Progenitor cell of endocrine pancreas (in vitro differentiated cells): ENCODE measurements at regions not wholly inside any gene's neighbourhood (a gene's known extent, or its start where the extent isn't known, plus 50 kb on each side); places are given as distances from the start of the nearest gene placed in this dataset.

Experiments
- DNase-seq: peaks from one replicate; pipeline ENCODE4 v3.0.0; 2021; ENCODE audit warnings: low spot score; ENCODE audit not compliant: unreplicated experiment
- H3K27ac Mint-ChIP-seq: 2 replicates; pipeline ENCODE4 v1.8.0; 2021; ENCODE audit warnings: mild to moderate bottlenecking, moderate library complexity, mixed read lengths
- H3K27me3 Mint-ChIP-seq: 2 replicates; pipeline ENCODE4 v1.8.0; 2021; ENCODE audit warnings: mixed read lengths
- H3K36me3 Mint-ChIP-seq: 2 replicates; pipeline ENCODE4 v1.8.0; 2022; ENCODE audit warnings: mixed read lengths; ENCODE audit not compliant: insufficient read depth
- H3K4me1 Mint-ChIP-seq: 2 replicates; pipeline ENCODE4 v1.8.0; 2021; ENCODE audit warnings: low read depth, mixed read lengths
- H3K4me3 Mint-ChIP-seq: 2 replicates; pipeline ENCODE4 v1.8.0; 2021; ENCODE audit warnings: low read depth, mild to moderate bottlenecking, moderate library complexity, mixed read lengths
- H3K9me3 Mint-ChIP-seq: 2 replicates; pipeline ENCODE4 v1.8.0; 2021; ENCODE audit warnings: low read depth, mixed read lengths
- CTCF ChIP-seq: fragments of 200-600 bp; sonication (generic); IDR thresholded peaks from one replicate; pipeline ENCODE4 v1.5.0; 2021; ENCODE audit warnings: antibody characterized with exemption, mild to moderate bottlenecking; ENCODE audit not compliant: unreplicated experiment

GRCh38 chr2:8511868-8512612, 169.8 kb upstream of the ID2 start:
- peaks cover 2% of the 10 kb centered on the region for H3K36me3 Mint-ChIP-seq
- no peak for TF ChIP-seq CTCF
- H3K27ac Mint-ChIP-seq = no peak overlapping the region
- no peaks in the 10 kb centered on the region for H3K27me3 Mint-ChIP-seq
- H3K4me1 Mint-ChIP-seq = peaks cover 21% of the 10 kb centered on the region
- no peak overlapping the region for H3K4me3 Mint-ChIP-seq
- peaks cover 6% of the 10 kb centered on the region for H3K9me3 Mint-ChIP-seq
- DNase-seq = no peak

GRCh38 chr2:8513601-8514273, 168.1 kb upstream of the ID2 start:
- no peak for TF ChIP-seq CTCF
- no peak overlapping the region for H3K4me3 Mint-ChIP-seq
- peak overlapping the region; percentile 21 for H3K27ac Mint-ChIP-seq
- H3K27me3 Mint-ChIP-seq = no peaks in the 10 kb centered on the region
- no peak for DNase-seq
- H3K9me3 Mint-ChIP-seq = peaks cover 6% of the 10 kb centered on the region
- H3K4me1 Mint-ChIP-seq = peaks cover 25% of the 10 kb centered on the region
- peaks cover 2% of the 10 kb centered on the region for H3K36me3 Mint-ChIP-seq

- Mint-ChIP-seq H3K36me3 (peaks cover 2% of the 10 kb centered on the region), H3K9me3 (peaks cover 6% of the 10 kb centered on the region), H3K4me1 (peaks cover 26% of the 10 kb centered on the region), H3K27ac (no peak overlapping the region), H3K27me3 (no peaks in the 10 kb centered on the region), H3K4me3 (no peak overlapping the region)
- TF ChIP-seq CTCF = no peak
- DNase-seq = no peak
These were observed 167.6 kb upstream of the ID2 start for GRCh38 chr2:8514274-8514662.

- Mint-ChIP-seq H3K36me3 (no peaks in the 10 kb centered on the region), H3K4me3 (no peak overlapping the region), H3K9me3 (peaks cover 3% of the 10 kb centered on the region), H3K27ac (peak overlapping the region; percentile 3), H3K27me3 (no peaks in the 10 kb centered on the region), H3K4me1 (peaks cover 26% of the 10 kb centered on the region)
- no peak for DNase-seq
- no peak for TF ChIP-seq CTCF
These were observed 166.8 kb upstream of the ID2 start for GRCh38 chr2:8514796-8515758.
